ENCODE measurements at regions not wholly inside any gene's neighbourhood (a gene's known extent, or its start where the extent isn't known, plus 50 kb on each side); places are given as distances from the start of the nearest gene placed in this dataset.

DNA sequence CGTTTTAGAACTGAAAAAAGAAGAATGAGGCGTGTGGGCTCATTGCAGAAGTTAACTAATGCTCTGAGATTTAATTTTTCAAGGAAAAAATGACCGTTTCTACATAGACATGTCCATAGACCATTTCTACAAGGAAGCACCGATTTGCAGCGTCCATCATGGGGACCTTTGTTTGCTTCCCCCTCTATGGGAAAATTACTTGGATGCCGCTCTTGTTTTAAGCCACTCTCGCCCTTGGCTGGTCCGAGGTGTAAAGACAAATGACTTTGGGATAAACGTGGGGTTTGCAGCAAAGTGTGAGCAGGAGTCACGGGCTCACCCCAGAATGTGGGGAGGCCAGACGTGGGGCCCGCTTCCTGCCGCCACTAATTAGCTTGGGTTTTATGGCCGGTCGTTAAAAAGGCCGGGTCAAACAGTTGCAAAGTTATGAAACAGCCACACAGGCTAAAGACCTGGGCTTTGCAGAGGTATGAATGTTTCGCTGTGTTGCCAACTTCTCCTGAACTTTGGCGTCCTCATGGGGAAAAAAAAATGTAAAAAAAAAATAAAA lies 235.9 kb downstream of the SHOX start:
- H3K4me2 ChIP-seq (ENCODE audit: insufficient read depth, low read length): no peak overlapping the region
- H3K9me3 ChIP-seq (replicated peaks; ENCODE audit: control insufficient read depth, insufficient read depth, low read depth, low read length): no peaks in the 10 kb centered on the region
- no peak for ATAC-seq
- H3K9me1 ChIP-seq (ENCODE audit: control insufficient read depth, insufficient read depth, low read length): no peaks in the 10 kb centered on the region
- H3K4me3 ChIP-seq: no peak overlapping the region
- no peak overlapping the region for H3K9ac ChIP-seq (ENCODE audit: insufficient read depth in 1 of 2, low read depth in 2 of 2, low read length in 2 of 2)
- no peak for FAIRE-seq
- H3K36me3 ChIP-seq (ENCODE audit: control insufficient read depth, insufficient read depth, low read length): no peaks in the 10 kb centered on the region
- ChIA-PET POLR2A (no interaction called here), CTCF (ENCODE audit: low intra/inter-chr PET ratio) (no interaction called here)
- WGBS (ENCODE audit: insufficient coverage, low coverage, missing lambda C conversion rate): 2% methylated on average over 13 of the region's 18 CpGs
- no peaks in the 10 kb centered on the region for H4K20me1 ChIP-seq (replicated peaks; ENCODE audit: control insufficient read depth, insufficient read depth, low read length)
- intact Hi-C loops (cut with micrococcal nuclease) (no loop called here), in situ Hi-C loops (cut with MboI) (no loop called here)
- no TSS peak for BruUV-seq (replicated peaks)
- H3K27me3 ChIP-seq (ENCODE audit: control insufficient read depth in 2 of 2, insufficient read depth in 2 of 2, low read length in 2 of 2): no peaks in the 10 kb centered on the region; a peak in 1 of 5 replicates
- DNase-seq (ENCODE audit: extremely low read depth in 1 of 4, low spot score in 3 of 4): no peak
- TF ChIP-seq RNF2 (IDR thresholded peaks at IDR 0.05): no peak
- H3K79me2 ChIP-seq (ENCODE audit: control insufficient read depth, insufficient read depth, low read length): no peaks in the 10 kb centered on the region
- H3K27ac ChIP-seq (ENCODE audit: extremely low read depth, low read depth, low read length): no peak overlapping the region
- H3K4me1 ChIP-seq (replicated peaks in 1 of 2; ENCODE audit: control insufficient read depth in 2 of 2, insufficient read depth in 2 of 2, low read length in 2 of 2): no peaks in the 10 kb centered on the region
- no peak overlapping the region for H2AFZ ChIP-seq (ENCODE audit: low read depth, low read length)

DNA sequence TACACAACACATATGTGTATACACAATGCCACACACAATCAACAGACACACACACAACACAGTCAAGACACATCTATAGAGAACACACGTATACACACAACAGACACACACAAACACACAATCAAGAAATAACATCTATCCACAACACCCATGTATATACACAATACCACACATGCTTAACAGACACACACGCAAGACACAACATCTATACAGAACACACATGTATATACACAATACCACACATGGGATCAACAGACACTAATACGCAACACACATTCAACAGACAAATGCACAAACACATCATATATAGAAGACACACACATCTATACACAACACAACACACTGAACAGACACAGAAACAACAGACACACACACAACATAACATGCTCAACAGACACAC lies 234.8 kb downstream of the SHOX start:
- no peak for DNase-seq (ENCODE audit: extremely low read depth in 1 of 4, low spot score in 3 of 4)
- POLR2A ChIA-PET: no interaction called here
- TF ChIP-seq CREB1 (IDR thresholded peaks at IDR 0.05) (no peak), CREB1 (CRISPR knock-in tag; IDR thresholded peaks at IDR 0.05) (no peak), SMARCA4 (IDR thresholded peaks at IDR 0.05) (no peak), CAMTA2 (CRISPR knock-in tag; conservative IDR thresholded peaks at IDR 0.05) (no peak), KDM1A (IDR thresholded peaks at IDR 0.05) (no peak), NFIX (CRISPR knock-in tag; IDR thresholded peaks at IDR 0.05; ENCODE audit: low read depth) (no peak), JUN (IDR thresholded peaks at IDR 0.05; ENCODE audit: borderline replicate concordance, low read depth, low read length) (no peak), JUN (CRISPR knock-in tag; IDR thresholded peaks at IDR 0.05; ENCODE audit: borderline replicate concordance) (no peak), KLF1 (tag; IDR thresholded peaks at IDR 0.05) (no peak)
- TF ChIP-seq, protein P1, sequence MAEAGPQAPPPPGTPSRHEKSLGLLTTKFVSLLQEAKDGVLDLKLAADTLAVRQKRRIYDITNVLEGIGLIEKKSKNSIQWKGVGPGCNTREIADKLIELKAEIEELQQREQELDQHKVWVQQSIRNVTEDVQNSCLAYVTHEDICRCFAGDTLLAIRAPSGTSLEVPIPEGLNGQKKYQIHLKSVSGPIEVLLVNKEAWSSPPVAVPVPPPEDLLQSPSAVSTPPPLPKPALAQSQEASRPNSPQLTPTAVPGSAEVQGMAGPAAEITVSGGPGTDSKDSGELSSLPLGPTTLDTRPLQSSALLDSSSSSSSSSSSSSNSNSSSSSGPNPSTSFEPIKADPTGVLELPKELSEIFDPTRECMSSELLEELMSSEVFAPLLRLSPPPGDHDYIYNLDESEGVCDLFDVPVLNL (CRISPR knock-in tag; IDR thresholded peaks at IDR 0.05; ENCODE audit: low read depth): no peak
- Histone ChIP-seq H3K27ac (ENCODE audit: extremely low read depth, low read depth, low read length) (no peak overlapping the region), H3K9ac (ENCODE audit: insufficient read depth in 1 of 2, low read depth in 2 of 2, low read length in 2 of 2) (no peak overlapping the region), H3K9me3 (replicated peaks; ENCODE audit: control insufficient read depth, insufficient read depth, low read depth, low read length) (no peaks in the 10 kb centered on the region), H2AFZ (ENCODE audit: low read depth, low read length) (no peak overlapping the region), H3K9me1 (ENCODE audit: control insufficient read depth, insufficient read depth, low read length) (no peaks in the 10 kb centered on the region), H3K36me3 (ENCODE audit: control insufficient read depth, insufficient read depth, low read length) (no peaks in the 10 kb centered on the region), H3K4me3 (no peak overlapping the region), H3K27me3 (ENCODE audit: control insufficient read depth in 2 of 2, insufficient read depth in 2 of 2, low read length in 2 of 2) (no peaks in the 10 kb centered on the region; a peak in 1 of 5 replicates), H4K20me1 (replicated peaks; ENCODE audit: control insufficient read depth, insufficient read depth, low read length) (no peaks in the 10 kb centered on the region), H3K4me2 (ENCODE audit: insufficient read depth, low read length) (no peak overlapping the region), H3K4me1 (replicated peaks in 1 of 2; ENCODE audit: control insufficient read depth in 2 of 2, insufficient read depth in 2 of 2, low read length in 2 of 2) (no peaks in the 10 kb centered on the region), H3K79me2 (ENCODE audit: control insufficient read depth, insufficient read depth, low read length) (no peaks in the 10 kb centered on the region)
- intact Hi-C loops (cut with micrococcal nuclease): no loop called here
- WGBS (ENCODE audit: insufficient coverage, low coverage, missing lambda C conversion rate): 21% methylated on average over 3 of the region's 3 CpGs
- in situ Hi-C loops (cut with MboI): no loop called here
- CTCF ChIA-PET (ENCODE audit: low intra/inter-chr PET ratio): no interaction called here
- no peak for ATAC-seq
- no TSS peak for BruUV-seq (replicated peaks)
- no peak for FAIRE-seq
